DMS153 treated with DMSO at 0.1 percent for 48 hours (cell line): ENCODE measurements at regions not wholly inside any gene's neighbourhood (a gene's known extent, or its start where the extent isn't known, plus 50 kb on each side); places are given as distances from the start of the nearest gene placed in this dataset.
A peak's percentile ranks its signal among the peaks of the same experiment; 100 is the strongest.
"Not testable (repeated sequence)": the region's sequence is repeated elsewhere in the genome, so short reads cannot be mapped to it uniquely, and the experiment has no call there.

Experiments used
- DNase-seq: peaks from one replicate; lab custom pipeline; 2025; ENCODE audit not compliant: unreplicated experiment; lab: John Stamatoyannopoulos, UW

GRCh38 chr10:3578682-3579081 is 206.3 kb downstream of the KLF6 start:
- no peak for DNase-seq

- DNase-seq = no peak
Measured at GRCh38 chr10:3578159-3578558, 206.8 kb downstream of the KLF6 start.

- DNase-seq = no peak
Measured at GRCh38 chr10:3574451-3574850, 210.6 kb downstream of the KLF6 start.

- no peak for DNase-seq
Measured at GRCh38 chr10:3573498-3573897, 211.5 kb downstream of the KLF6 start.

- no peak for DNase-seq
Measured at GRCh38 chr10:3571310-3571825, 213.6 kb downstream of the KLF6 start.

DNA sequence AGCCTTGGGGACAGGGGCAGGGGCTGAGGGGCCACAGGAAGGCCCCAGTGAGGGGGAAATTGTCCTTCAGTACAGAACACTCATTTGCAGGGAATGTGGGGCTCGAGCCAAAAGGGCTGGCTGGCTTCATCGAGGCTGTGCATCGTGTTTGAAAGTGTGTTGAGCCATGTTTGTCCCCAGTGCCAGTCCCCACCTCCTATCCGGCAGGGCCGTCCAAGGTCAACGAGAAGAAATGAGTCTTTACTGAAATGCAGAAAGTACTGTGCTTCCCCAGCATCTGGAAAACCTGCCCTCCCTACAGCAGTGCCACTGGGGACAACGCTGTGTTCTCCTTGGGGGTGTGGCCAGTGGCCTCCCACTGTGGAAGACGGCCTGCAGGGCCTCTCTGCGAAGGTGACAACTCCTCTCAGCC is 214.1 kb downstream of the KLF6 start:
- DNase-seq = no peak

DNA sequence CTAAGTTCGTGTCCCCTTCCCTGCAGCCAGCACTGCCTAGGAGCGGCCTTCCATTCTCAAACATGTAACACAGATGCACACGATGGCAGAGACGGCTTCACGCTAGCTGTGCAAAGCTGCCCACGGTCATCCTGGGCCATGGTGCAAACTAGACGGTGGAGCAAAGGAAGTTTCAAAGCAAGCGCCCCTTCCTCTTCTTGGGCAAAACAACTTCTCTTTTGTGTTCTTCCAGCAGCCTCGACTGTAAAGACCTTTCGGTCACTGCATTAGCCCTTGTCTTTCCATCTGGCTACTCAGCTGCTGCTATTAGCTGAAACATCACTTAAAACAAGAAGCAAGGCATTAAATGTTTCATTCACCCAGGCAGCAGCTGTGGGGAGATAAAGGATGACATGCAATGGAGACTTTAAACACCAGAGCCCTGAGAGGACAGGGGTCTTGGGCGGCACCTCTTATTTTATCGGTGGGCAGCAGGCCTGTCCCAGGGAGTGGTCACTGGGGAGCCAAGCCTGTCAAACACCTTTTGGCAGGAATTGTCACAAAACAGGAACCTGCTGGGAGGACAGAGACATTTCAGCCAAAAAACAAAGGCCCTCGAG is 214.8 kb downstream of the KLF6 start:
- no peak for DNase-seq

- DNase-seq = peak; percentile 21
Measured at GRCh38 chr10:3568983-3569382, 216.0 kb downstream of the KLF6 start.

GRCh38 chr10:3568392-3568791 is 216.6 kb downstream of the KLF6 start:
- no peak for DNase-seq

DNA sequence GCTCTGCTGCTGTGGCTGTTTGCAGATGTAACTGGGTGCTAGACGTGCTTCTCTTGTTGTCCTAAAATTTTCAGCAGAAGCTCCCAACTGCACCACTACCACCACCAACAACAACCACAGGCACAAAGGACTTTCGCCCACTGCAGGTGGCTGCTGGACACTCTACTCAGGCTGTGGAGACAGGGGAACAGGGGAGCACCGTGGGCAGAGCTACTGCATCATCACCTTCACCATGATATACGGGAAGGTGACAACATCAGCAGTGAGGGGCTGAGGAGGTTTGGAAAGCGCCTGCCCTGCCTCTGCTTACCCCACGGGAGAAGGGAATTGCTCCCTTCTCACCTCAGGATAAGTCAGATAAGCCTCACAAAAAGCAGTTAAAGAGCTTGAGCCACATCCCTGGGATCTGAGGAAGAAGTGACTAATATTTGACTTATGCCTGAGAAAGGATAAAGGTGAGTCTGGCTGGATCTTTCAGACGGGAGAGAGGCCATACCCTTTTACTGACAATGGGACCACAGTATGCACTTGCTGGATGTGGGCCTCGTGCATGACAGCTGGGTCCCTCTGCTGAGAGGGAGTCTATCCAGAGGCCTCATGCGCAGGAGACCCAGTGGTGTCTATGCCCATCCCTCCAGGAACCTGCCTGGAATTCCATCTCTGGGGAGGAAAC is 217.6 kb downstream of the KLF6 start:
- DNase-seq = no peak

GRCh38 chr10:3566627-3567026 is 218.4 kb downstream of the KLF6 start:
- no peak for DNase-seq

DNA sequence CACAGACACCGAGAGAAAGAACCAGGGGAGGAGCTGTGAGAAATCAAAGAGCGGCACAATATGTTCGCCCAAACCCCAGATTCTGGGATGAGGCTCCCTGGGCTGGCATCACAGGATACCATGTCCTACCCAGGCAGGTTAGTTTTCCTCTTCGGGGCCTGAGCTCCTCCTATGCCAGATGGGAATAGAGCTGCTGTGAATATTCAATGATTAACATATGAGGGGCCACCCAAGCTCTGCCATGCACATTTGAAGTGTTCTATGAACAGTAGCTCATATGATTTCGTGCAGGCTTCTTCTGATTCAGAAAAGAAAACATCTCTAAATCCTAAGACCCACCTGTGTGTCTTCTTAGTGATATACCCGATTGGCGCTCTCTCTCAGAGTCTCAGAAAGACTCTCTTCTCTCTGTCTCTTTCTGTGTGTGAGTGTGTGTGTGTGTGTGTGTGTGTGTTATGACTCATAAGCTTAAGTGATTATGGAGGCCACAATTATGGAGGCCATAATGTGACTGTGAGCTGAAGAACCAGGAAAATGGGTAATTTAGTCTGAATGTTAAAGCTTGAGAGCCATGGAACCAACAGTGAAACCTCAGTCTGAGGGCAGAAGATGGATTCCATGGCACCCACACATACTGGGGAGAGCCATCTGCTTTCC is 220.5 kb downstream of the KLF6 start:
- no peak for DNase-seq

DNA sequence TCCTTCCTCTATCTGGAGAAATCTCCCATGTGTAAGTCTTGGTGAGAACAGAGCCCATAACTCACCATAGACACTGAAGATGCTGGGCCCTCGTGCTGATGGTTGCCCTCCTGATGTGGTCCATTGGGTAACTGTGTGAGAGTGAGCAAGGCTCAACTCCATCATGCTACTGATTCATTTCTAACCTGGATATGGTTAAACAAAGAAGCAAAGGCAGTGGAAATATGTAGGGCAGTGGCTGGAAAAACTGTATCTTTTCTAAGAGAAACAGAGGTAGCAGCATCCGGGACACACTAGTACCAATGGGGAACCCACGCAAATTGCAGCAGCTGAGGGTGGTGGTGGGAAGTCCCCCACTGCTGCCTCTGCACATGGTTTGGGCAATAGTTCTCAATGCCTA is 221.7 kb downstream of the KLF6 start:
- DNase-seq = no peak

- DNase-seq = not testable (repeated sequence)
Measured at GRCh38 chr10:3560628-3561027, 224.4 kb downstream of the KLF6 start.

DNA sequence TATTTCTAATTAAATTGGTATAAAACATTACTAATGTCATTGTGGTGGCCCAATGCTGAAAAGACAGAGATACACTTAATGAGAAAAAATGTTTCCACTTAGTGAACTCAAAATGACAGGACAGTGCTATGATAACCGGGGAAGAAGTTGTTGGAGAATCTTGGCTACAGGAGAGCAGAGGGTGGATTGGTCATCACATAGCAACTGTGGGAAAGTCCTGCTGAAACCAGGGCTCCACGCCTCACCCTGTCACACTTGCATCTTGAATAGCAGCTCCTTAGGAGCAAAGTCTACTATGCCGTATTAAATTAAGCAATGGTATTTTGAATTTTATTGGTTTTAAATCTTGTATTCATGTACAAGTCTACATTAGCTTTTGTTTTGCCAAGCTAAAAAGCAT is 225.5 kb downstream of the KLF6 start:
- DNase-seq = no peak

- no peak for DNase-seq
Measured at GRCh38 chr10:3559011-3559410, 226.0 kb downstream of the KLF6 start.

GRCh38 chr10:3556191-3557017 is 228.6 kb downstream of the KLF6 start:
- DNase-seq = not testable (repeated sequence)

DNA sequence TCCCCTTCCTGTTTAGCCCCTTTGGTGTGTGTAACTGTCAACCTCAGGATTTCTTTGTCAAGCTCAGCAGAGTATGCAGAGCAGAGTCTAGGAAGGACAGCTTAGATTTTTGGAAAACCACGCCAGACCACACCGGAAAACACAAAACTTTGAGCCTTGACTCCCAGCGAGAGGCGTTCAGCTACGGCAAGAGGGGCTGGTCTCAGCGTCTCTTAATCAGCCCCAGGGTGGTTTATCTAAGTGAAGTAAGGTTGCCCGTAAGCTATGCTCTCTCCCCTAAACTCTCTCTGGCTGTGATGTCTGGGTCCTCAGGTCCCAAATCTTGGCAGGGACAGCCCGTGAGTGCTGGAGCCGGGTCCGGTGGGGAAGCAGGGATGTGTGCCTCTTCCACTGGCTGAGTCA is 230.9 kb downstream of the KLF6 start:
- no peak for DNase-seq

DNA sequence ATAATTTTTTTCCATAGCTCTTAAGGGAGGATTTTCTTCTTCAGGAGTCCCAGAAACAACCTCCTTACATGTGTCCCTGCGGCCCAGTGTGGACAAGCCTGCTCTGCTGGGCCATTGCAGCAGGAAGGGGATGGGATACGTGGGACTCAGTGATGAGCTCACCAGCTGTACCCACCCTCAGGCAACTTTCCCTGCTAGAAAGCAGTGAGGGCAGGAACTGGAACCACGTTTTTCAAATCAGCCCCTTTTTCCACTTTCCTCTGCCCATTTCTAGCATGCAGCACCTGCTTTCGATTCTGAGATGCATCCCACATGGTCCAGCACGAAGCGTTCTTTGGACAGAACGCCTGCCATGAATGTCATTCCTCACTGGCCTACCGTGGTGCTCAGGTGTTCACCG is 232.7 kb downstream of the KLF6 start:
- DNase-seq = no peak

GRCh38 chr10:3551761-3552160 is 233.2 kb downstream of the KLF6 start:
- no peak for DNase-seq

GRCh38 chr10:3549118-3549517 is 235.9 kb downstream of the KLF6 start:
- no peak for DNase-seq
